Loucy (cell line): ENCODE measurements at regions not wholly inside any gene's neighbourhood (a gene's known extent, or its start where the extent isn't known, plus 50 kb on each side); places are given as distances from the start of the nearest gene placed in this dataset.

Experiments used
- CTCF ChIP-seq: fragments of 200-600 bp; sonication (generic); conservative IDR thresholded peaks from 2 replicates; pipeline ENCODE4 v1.5.1; 2014; ENCODE audit warnings: mild to moderate bottlenecking, antibody characterized with exemption, low read length
- EZH2phosphoT487 ChIP-seq: fragments of 200-600 bp; IDR thresholded peaks from 2 replicates; pipeline ENCODE4 v1.6.1; 2018; ENCODE audit warnings: antibody characterized with exemption, mild to moderate bottlenecking, moderate library complexity, borderline replicate concordance

GRCh38 chr21:15966231-15966630, 236.4 kb downstream of the USP25 start:
- TF ChIP-seq CTCF (no peak), EZH2phosphoT487 (no peak)
